IMR-90 (cell line): ENCODE measurements at regions not wholly inside any gene's neighbourhood (a gene's known extent, or its start where the extent isn't known, plus 50 kb on each side); places are given as distances from the start of the nearest gene placed in this dataset.

Experiments used
- ATAC-seq: fragments of 200-7000 bp; cut with Tn5 transposase; 2 replicates; pipeline ENCODE4 v1.9.1; 2020; ENCODE audit warnings: low read depth, mild to moderate bottlenecking, moderate library complexity
- BruUV-seq: library from RNA; stranded (reverse); fragments of 400-500 nt; replicated peaks from 2 replicates; lab custom pipeline; 2021; lab: Mats Ljungman, UMichigan
- CTCF ChIA-PET: fragments of 300-600 bp; formaldehyde crosslinking; extraction: SDS; loops from one replicate; lab custom pipeline; 2021; ENCODE audit warnings: antibody characterized with exemption; lab: Yijun Ruan, JAX
- POLR2A ChIA-PET: fragments of 300-600 bp; sonication (Branson Sonifier 250); formaldehyde crosslinking; loops from one replicate; lab custom pipeline; 2022; ENCODE audit warnings: antibody characterized with exemption; ENCODE audit not compliant: unreplicated experiment; lab: Charles Lee
- DNase-seq: peaks from one replicate; pipeline ENCODE4 v3.0.0; 2013
- H2AFZ ChIP-seq: replicated peaks from 2 replicates; pipeline ENCODE3; 2013; ENCODE audit warnings: low read length, mild to moderate bottlenecking; ENCODE audit not compliant: poor library complexity
- H2AK5ac ChIP-seq: 2 replicates; pipeline ENCODE4 v1.6.1; 2013; ENCODE audit warnings: low read depth, low read length, inconsistent platforms
- H2AK9ac ChIP-seq: replicated peaks from 2 replicates; pipeline ENCODE3; 2013; ENCODE audit warnings: mild to moderate bottlenecking, low read depth, low read length, moderate library complexity; ENCODE audit not compliant: poor library complexity
- H2BK120ac ChIP-seq: 2 replicates; pipeline ENCODE4 v1.6.1; 2013; ENCODE audit warnings: low read depth, low read length, inconsistent platforms
- H2BK15ac ChIP-seq: 3 replicates; pipeline ENCODE4 v1.6.1; 2013; ENCODE audit warnings: low read depth, low read length, inconsistent platforms
- H2BK20ac ChIP-seq: 2 replicates; pipeline ENCODE4 v1.6.1; 2013; ENCODE audit warnings: low read depth, mild to moderate bottlenecking, inconsistent platforms, low read length, moderate library complexity
- H2BK5ac ChIP-seq: 2 replicates; pipeline ENCODE4 v1.6.1; 2013; ENCODE audit warnings: mild to moderate bottlenecking, low read depth, low read length, inconsistent platforms; ENCODE audit not compliant: poor library complexity, severe bottlenecking
- H3K14ac ChIP-seq: replicated peaks from 2 replicates; pipeline ENCODE4 v1.6.1; 2013; ENCODE audit warnings: low read depth, low read length, inconsistent platforms
- H3K18ac ChIP-seq: 2 replicates; pipeline ENCODE4 v1.6.1; 2013; ENCODE audit warnings: low read depth, low read length, control low read depth
- H3K23ac ChIP-seq: 2 replicates; pipeline ENCODE4 v1.6.1; 2013; ENCODE audit warnings: low read depth, low read length, inconsistent platforms
- H3K27ac ChIP-seq: 2 replicates; pipeline ENCODE4 v1.5.1; 2013; ENCODE audit warnings: mild to moderate bottlenecking, control low read depth, low read length; ENCODE audit not compliant: insufficient read depth
- H3K27me3 ChIP-seq: 2 replicates; pipeline ENCODE4 v1.6.1; 2013; ENCODE audit warnings: low read length; ENCODE audit not compliant: control insufficient read depth, insufficient read depth
- H3K36me3 ChIP-seq: 2 replicates; pipeline ENCODE4 v1.6.1; 2013; ENCODE audit warnings: low read length, mixed read lengths; ENCODE audit not compliant: control insufficient read depth, insufficient read depth
- H3K4ac ChIP-seq: 2 replicates; pipeline ENCODE4 v1.6.1; 2013; ENCODE audit warnings: low read depth, low read length, inconsistent platforms
- H3K4me1 ChIP-seq: 2 replicates; pipeline ENCODE4 v1.6.1; 2013; ENCODE audit warnings: low read length, mixed read lengths; ENCODE audit not compliant: control insufficient read depth, insufficient read depth
- H3K4me2 ChIP-seq: 2 replicates; pipeline ENCODE4 v1.6.1; 2013; ENCODE audit warnings: low read depth, mild to moderate bottlenecking, control low read depth, low read length, moderate library complexity
- H3K4me3 ChIP-seq: 2 replicates; pipeline ENCODE4 v1.5.1; 2013; ENCODE audit warnings: low read depth, mild to moderate bottlenecking, control low read depth, low read length, moderate library complexity; ENCODE audit not compliant: insufficient read depth
- H3K56ac ChIP-seq: 2 replicates; pipeline ENCODE4 v1.6.1; 2013; ENCODE audit warnings: low read length, inconsistent platforms; ENCODE audit not compliant: insufficient read depth; ENCODE audit errors: extremely low read depth
- H3K79me1 ChIP-seq, 2 experiments: 2 replicates each; pipeline ENCODE4 v1.6.1; 2013; ENCODE audit warnings: low read length in 2 of 2, inconsistent platforms in 1 of 2, low read depth in 1 of 2
- H3K9ac ChIP-seq: 2 replicates; pipeline ENCODE4 v1.6.1; 2013; ENCODE audit warnings: low read depth, low read length, control low read depth
- H3K9me1 ChIP-seq: 2 replicates; pipeline ENCODE4 v1.6.1; 2013; ENCODE audit warnings: low read length, inconsistent platforms; ENCODE audit not compliant: insufficient read depth
- H3K9me3 ChIP-seq: 2 replicates; pipeline ENCODE4 v1.6.1; 2013; ENCODE audit warnings: low read length; ENCODE audit not compliant: control insufficient read depth, insufficient read depth
- H4K20me1 ChIP-seq: 2 replicates; pipeline ENCODE4 v1.6.1; 2013; ENCODE audit warnings: low read length, inconsistent platforms; ENCODE audit not compliant: insufficient read depth
- H4K5ac ChIP-seq: 2 replicates; pipeline ENCODE4 v1.6.1; 2013; ENCODE audit warnings: mild to moderate bottlenecking, low read depth, low read length, control low read depth
- H4K8ac ChIP-seq, 2 experiments: 2 replicates each; pipeline ENCODE4 v1.6.1; 2013; ENCODE audit warnings: low read depth in 2 of 2, low read length in 2 of 2, control low read depth in 1 of 2, inconsistent platforms in 1 of 2
- H4K91ac ChIP-seq: 2 replicates; pipeline ENCODE4 v1.6.1; 2013; ENCODE audit warnings: low read depth, low read length, inconsistent platforms; ENCODE audit not compliant: insufficient read depth
- BHLHE40 ChIP-seq: fragments of 150-350 bp; IDR thresholded peaks from 2 replicates; pipeline ENCODE4 v1.6.1; 2016; ENCODE audit warnings: mild to moderate bottlenecking, low read depth, low read length
- CEBPB ChIP-seq: IDR thresholded peaks from 2 replicates; pipeline ENCODE4 v1.6.1; 2012; ENCODE audit warnings: low read depth, low read length, improper control_type of control experiment
- CHD1 ChIP-seq: IDR thresholded peaks from 2 replicates; pipeline ENCODE4 v1.6.1; 2012; ENCODE audit warnings: low read depth, low read length, improper control_type of control experiment
- FOS ChIP-seq: fragments of 150-350 bp; IDR thresholded peaks from 2 replicates; pipeline ENCODE4 v1.6.1; 2016; ENCODE audit warnings: low read depth, low read length
- MAFK ChIP-seq: IDR thresholded peaks from 2 replicates; pipeline ENCODE4 v1.6.1; 2012; ENCODE audit warnings: low read depth, low read length, improper control_type of control experiment
- MAZ ChIP-seq: IDR thresholded peaks from 2 replicates; pipeline ENCODE4 v1.6.1; 2012; ENCODE audit warnings: low read depth, mild to moderate bottlenecking, low read length, improper control_type of control experiment, moderate library complexity, borderline replicate concordance
- MXI1 ChIP-seq: IDR thresholded peaks from 2 replicates; pipeline ENCODE4 v1.6.1; 2012; ENCODE audit warnings: low read depth, mild to moderate bottlenecking, low read length, moderate library complexity, borderline replicate concordance
- NFE2L2 ChIP-seq: fragments of 150-350 bp; IDR thresholded peaks from 2 replicates; pipeline ENCODE4 v1.6.1; 2016; ENCODE audit warnings: low read depth, mild to moderate bottlenecking, low read length
- POLR2A ChIP-seq: IDR thresholded peaks from 2 replicates; pipeline ENCODE4 v1.6.1; 2012; ENCODE audit warnings: mild to moderate bottlenecking, low read depth, low read length
- RAD21 ChIP-seq: IDR thresholded peaks from 2 replicates; pipeline ENCODE4 v1.6.1; 2012; ENCODE audit warnings: low read length, improper control_type of control experiment
- RCOR1 ChIP-seq: IDR thresholded peaks from 2 replicates; pipeline ENCODE4 v1.6.1; 2012; ENCODE audit warnings: mild to moderate bottlenecking, low read length, improper control_type of control experiment; ENCODE audit not compliant: insufficient replicate concordance
- RFX5 ChIP-seq: IDR thresholded peaks from 2 replicates; pipeline ENCODE4 v1.8.0; 2012; ENCODE audit warnings: low read depth, mild to moderate bottlenecking, low read length, moderate library complexity
- SMC3 ChIP-seq: fragments of 150-350 bp; IDR thresholded peaks from 2 replicates; pipeline ENCODE4 v1.6.1; 2016; ENCODE audit warnings: low read depth, mild to moderate bottlenecking, antibody characterized with exemption, low read length, moderate library complexity
- WGBS, 2 experiments: methylation state at CpG; one replicate each; pipeline versions ENCODE4 v1.1.5 to v1.1.7; 2013; ENCODE audit warnings: missing lambda C conversion rate in 2 of 2; ENCODE audit not compliant: insufficient read length in 1 of 2; ENCODE audit errors: extremely low coverage in 2 of 2; 5-methylcytosine and 5-hydroxymethylcytosine counted together
- dilution Hi-C: fragments of 300-500 bp; cut with HindIII; formaldehyde crosslinking; loops from one replicate; pipeline ENCODE4 v1.14.3; 2018; ENCODE audit warnings: low sequenced_read_pairs; ENCODE audit not compliant: unreplicated experiment
- in situ Hi-C: fragments of 300-500 bp; cut with MboI; formaldehyde crosslinking; loops from 3 replicates; pipeline ENCODE4 v1.14.3; 2019; ENCODE audit warnings: low sequenced_read_pairs, inconsistent platforms, mixed read lengths
- intact Hi-C: fragments of 100-400 bp; cut with micrococcal nuclease; formaldehyde crosslinking; loops from 2 replicates; pipeline ENCODE4 v1.10.0; 2022
- TF ChIP-seq, protein P1 (sequence below): fragments of 150-350 bp; IDR thresholded peaks from 2 replicates; pipeline ENCODE4 v1.6.1; 2016; ENCODE audit warnings: low read depth, mild to moderate bottlenecking, low read length, moderate library complexity, borderline replicate concordance
- TF ChIP-seq, protein P2 (sequence below): fragments of 150-350 bp; IDR thresholded peaks from 2 replicates; pipeline ENCODE4 v1.6.1; 2017; ENCODE audit warnings: mild to moderate bottlenecking, antibody characterized with exemption, low read length, low read depth
- TF ChIP-seq, protein P3 (sequence below): conservative IDR thresholded peaks from 2 replicates; pipeline ENCODE4 v1.5.1; 2012; ENCODE audit warnings: mild to moderate bottlenecking, low read depth, low read length, improper control_type of control experiment

DNA sequence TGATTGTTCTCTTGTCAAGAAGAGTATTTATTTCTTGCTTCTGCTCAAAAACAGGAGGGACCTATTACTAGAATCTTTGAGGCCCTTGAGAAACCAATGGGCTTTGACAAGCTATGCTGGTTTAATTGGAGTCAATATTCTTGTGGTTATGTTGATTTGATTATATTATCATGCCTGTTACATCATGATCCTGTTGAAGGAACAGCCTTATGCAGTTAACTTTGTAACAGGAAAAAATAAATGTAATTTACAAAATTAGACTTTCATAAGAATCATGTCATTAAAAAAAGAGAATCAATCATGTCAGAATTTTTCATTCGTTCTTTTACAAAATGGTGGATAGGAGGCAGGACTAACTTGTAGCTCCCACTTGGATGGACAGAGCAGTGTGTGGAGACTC, 386.1 kb upstream of the DDI1 start:
- Histone ChIP-seq H3K4ac (no peak overlapping the region), H3K18ac (no peak overlapping the region), H3K9ac (no peak overlapping the region), H3K4me2 (no peak overlapping the region), H3K9me1 (peaks cover 3% of the 10 kb centered on the region; the same call in 1 of the 2 replicates), H3K4me3 (no peak overlapping the region), H2AFZ (no peak overlapping the region), H2BK5ac (no peak overlapping the region), H4K8ac (no peak overlapping the region), H4K20me1 (no peaks in the 10 kb centered on the region), H2BK15ac (no peak overlapping the region), H2BK120ac (no peak overlapping the region), H2AK9ac (no peak overlapping the region), H3K27ac (no peak overlapping the region), H3K56ac (no peak overlapping the region), H2AK5ac (no peak overlapping the region), H3K4me1 (peaks cover 1% of the 10 kb centered on the region; the same call in 1 of the 2 replicates), H3K79me1 (no peaks in the 10 kb centered on the region), H3K14ac (no peak overlapping the region), H2BK20ac (no peak overlapping the region), H3K23ac (no peak overlapping the region), H3K9me3 (peaks cover 11% of the 10 kb centered on the region), H3K27me3 (no peaks in the 10 kb centered on the region), H3K36me3 (no peaks in the 10 kb centered on the region), H4K91ac (no peak overlapping the region), H4K5ac (no peak overlapping the region)
- dilution Hi-C loops (no loop called here), intact Hi-C loops (no loop called here), in situ Hi-C loops (no loop called here)
- WGBS, 2 experiments: no CpG with 5 or more reads among the region's 1 CpG
- CTCF ChIA-PET: no interaction called here
- TF ChIP-seq, protein P1, sequence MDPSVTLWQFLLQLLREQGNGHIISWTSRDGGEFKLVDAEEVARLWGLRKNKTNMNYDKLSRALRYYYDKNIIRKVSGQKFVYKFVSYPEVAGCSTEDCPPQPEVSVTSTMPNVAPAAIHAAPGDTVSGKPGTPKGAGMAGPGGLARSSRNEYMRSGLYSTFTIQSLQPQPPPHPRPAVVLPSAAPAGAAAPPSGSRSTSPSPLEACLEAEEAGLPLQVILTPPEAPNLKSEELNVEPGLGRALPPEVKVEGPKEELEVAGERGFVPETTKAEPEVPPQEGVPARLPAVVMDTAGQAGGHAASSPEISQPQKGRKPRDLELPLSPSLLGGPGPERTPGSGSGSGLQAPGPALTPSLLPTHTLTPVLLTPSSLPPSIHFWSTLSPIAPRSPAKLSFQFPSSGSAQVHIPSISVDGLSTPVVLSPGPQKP: no peak
- TF ChIP-seq RAD21: no peak
- no peak for TF ChIP-seq POLR2A
- no peak for TF ChIP-seq SMC3
- no peak for TF ChIP-seq FOS
- no peak for TF ChIP-seq CEBPB
- no peak for TF ChIP-seq BHLHE40
- no peak for TF ChIP-seq CHD1
- TF ChIP-seq NFE2L2: no peak
- TF ChIP-seq MAFK: no peak
- no peak for TF ChIP-seq RFX5
- TF ChIP-seq RCOR1: no peak
- TF ChIP-seq, protein P2, sequence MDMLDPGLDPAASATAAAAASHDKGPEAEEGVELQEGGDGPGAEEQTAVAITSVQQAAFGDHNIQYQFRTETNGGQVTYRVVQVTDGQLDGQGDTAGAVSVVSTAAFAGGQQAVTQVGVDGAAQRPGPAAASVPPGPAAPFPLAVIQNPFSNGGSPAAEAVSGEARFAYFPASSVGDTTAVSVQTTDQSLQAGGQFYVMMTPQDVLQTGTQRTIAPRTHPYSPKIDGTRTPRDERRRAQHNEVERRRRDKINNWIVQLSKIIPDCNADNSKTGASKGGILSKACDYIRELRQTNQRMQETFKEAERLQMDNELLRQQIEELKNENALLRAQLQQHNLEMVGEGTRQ: no peak
- no peak for TF ChIP-seq MXI1
- no peak for TF ChIP-seq MAZ
- TF ChIP-seq, protein P3, sequence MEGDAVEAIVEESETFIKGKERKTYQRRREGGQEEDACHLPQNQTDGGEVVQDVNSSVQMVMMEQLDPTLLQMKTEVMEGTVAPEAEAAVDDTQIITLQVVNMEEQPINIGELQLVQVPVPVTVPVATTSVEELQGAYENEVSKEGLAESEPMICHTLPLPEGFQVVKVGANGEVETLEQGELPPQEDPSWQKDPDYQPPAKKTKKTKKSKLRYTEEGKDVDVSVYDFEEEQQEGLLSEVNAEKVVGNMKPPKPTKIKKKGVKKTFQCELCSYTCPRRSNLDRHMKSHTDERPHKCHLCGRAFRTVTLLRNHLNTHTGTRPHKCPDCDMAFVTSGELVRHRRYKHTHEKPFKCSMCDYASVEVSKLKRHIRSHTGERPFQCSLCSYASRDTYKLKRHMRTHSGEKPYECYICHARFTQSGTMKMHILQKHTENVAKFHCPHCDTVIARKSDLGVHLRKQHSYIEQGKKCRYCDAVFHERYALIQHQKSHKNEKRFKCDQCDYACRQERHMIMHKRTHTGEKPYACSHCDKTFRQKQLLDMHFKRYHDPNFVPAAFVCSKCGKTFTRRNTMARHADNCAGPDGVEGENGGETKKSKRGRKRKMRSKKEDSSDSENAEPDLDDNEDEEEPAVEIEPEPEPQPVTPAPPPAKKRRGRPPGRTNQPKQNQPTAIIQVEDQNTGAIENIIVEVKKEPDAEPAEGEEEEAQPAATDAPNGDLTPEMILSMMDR: no peak
- BruUV-seq: no TSS peak
- POLR2A ChIA-PET: no interaction called here
- ATAC-seq (no peak), DNase-seq (no peak)
